ENCODE measurements at regions not wholly inside any gene's neighbourhood (a gene's known extent, or its start where the extent isn't known, plus 50 kb on each side); places are given as distances from the start of the nearest gene placed in this dataset.

DNA sequence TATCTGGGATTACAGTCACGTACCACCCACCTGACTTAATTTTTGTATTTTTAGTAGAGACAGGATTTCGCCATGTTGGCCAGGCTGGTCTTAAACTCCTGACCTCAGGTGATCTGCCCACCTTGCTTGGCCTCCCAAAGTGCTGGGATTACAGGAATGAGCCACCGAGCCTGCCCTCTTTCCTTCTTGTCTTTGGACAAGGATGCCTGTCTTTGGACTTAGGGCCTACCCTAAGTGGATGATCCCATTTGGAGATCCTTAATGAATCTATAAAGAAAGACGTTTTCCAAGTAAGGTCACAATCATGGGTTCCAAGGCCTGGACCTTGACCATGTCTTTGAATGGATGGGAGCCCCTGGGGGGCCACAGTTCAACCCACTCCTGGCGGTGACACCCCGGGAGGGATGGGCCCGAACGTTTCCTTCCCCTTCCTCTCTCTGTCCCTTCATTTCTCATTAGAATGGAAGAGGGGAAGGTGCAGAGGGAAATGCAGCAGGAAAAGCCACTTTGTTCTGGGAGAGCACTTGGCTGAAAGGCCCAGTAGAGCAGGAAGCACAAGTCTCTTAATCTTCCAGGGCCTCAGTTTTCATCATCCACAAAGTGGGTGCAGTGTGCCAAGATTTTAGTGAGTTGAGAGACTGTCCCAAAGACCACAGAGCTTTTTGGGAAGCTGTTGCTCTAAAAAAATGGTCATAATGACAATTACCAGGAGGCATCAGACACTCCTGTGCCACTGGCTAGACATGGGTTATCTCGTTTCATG is 353.3 kb downstream of the SEC14L1 start:
- no peak for DNase-seq

DNA sequence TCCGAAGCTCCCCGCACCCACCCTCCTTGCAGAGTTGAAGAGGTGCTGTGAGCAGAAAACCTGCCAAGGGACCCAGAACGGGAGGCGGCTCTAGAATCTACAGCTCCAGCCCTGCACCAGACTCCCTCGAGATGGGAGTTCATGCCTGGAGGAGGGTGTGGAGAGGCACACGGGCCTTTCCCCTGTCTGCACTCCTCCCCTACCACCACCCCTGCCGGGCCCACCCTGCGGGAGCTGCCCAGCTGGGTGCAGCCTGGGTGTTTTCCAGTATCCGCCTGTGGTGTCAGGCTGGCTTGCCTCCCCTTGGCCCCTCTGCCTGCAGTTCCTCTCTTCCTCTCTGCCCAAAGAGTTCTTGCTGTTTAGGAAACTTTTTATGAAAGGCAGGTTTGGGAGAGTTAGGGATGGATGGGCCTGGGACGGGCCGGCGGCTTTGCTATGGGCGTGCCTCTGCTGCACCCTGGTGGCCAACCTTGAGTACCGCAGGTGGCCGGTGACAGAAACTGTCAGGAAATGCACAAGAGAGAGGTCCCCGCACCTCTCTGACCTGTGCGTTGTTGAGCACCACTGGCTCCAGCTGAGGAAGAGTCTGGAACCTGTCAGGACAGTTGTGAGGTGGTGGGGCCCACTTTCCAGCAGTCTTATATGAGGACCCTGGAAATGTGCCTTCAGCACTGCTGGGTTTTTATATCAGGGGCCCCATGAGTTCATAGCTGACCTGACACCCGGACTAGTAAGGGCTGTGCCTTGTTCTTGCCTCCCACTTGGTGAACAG is 354.1 kb downstream of the SEC14L1 start:
- no peak for DNase-seq

DNA sequence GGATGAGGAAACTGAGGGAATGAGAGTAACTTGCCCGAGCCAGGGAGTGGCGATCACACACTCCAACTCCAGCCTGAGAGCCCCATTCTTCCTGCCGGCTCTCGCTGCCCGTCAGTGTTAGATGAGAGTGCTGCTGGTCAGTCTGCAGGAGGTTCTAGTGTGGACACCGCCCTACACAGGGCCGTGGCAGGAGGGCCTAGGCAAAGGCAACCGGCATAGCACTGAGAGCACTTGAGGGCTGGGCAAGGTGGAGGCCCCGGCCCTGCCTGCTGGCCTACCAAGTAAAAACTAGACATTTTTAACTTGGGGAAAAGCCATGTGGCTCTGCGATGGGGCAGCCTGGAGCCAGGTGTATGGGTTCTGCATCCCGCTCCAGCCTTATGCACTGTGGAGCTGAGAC is 354.8 kb downstream of the SEC14L1 start:
- DNase-seq: no peak

DNA sequence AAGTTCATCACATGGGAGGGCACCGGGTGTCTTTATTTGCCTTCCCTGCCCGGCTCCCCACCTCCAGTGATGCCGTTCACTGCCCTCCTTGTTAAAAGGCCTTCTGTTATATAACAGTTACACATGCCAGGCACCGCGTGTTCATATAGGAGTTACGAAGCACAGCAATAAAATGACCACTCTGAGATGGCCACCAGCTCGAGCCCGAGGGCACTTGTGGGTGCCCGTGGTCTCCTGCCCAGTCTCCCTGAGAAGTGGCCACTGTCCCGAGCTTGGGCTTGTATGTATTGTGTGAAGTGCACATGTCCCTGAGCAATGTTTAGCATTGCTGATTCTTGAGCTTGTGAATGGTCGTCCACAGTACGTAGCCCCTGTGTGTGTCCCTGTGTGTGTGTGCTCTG is 355.6 kb downstream of the SEC14L1 start:
- DNase-seq: no peak

DNA sequence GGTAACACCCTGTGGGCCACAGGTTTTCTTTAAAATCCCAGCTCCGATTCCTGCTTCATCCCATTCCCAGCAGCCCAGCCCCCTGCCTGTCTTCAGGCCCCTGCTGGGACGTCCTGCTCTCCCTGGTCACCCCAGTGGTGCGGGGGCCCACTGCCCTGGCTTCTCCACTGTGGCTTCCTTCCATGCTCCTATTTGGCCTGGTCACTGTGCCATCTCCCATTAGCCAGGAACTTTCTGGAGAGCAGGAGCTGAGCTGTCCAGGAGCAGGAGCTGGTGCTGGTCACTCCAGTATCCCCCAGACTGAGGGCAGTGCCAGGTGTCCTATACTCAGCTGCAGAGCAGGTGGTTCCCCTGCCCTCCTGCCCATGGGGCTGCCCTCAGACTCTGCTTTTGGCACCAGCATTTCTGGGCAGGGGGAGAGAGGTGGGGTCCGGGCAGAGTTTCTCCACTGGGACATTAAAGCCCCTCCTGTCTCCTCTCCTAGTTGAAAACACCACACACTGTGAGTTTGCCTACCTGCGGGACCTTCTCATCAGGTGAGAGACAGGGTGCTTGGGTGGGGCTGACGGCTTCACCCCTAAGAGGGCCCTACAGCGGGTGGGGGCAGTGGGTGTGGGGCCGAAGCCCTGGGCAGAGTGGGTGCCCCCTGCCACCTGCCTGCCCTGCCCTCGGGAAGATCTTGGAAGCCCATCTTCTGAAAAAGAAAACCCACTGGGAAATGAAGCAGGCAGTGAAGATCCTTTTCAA is 356.2 kb downstream of the SEC14L1 start:
- no peak for DNase-seq

DNA sequence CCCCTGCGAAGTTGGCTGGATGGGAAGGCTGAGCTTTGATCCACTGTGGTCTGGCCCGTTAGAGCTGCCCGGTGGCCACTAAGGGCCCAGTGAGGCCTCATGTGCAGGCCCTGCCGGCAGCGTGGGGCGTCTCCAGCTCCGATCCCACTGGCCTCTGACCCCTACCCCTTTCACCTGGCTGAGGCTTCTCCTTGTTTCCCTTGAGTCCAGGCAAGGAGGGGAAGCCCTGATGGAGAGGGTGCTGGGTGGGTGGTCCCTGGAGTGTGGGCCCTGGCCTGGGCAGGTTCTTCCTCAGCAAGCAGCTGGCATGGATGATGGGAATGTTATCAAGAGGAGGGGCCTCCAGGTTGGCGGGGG is 356.8 kb downstream of the SEC14L1 start:
- no peak for DNase-seq

DNA sequence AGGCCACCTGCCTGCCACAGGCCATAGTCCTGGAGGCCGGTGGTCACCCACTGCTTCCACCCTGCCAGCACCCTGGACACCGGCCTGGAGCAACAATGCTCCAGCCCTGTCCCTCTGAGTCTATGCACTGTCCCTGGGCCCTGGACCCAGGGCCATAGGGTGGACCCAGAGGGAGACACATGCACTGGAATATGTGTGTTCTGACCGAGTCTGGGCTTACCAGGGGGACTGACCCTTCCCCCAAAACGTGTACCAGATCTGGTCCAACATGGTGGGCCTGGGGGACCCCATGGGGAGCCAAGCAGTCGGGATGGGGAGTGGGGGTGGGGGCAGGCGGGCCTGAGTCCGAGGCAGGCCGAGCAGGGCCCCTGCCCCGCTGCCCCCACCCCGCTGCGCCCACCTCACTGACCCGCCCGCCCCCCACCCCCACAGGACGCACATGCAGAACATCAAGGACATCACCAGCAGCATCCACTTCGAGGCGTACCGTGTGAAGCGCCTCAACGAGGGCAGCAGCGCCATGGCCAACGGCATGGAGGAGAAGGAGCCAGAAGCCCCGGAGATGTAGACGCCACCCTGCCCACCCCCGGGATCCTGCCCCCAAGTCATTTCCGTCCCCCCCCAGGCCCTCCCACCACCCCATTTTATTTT is 357.4 kb downstream of the SEC14L1 start:
- DNase-seq: no peak

DNA sequence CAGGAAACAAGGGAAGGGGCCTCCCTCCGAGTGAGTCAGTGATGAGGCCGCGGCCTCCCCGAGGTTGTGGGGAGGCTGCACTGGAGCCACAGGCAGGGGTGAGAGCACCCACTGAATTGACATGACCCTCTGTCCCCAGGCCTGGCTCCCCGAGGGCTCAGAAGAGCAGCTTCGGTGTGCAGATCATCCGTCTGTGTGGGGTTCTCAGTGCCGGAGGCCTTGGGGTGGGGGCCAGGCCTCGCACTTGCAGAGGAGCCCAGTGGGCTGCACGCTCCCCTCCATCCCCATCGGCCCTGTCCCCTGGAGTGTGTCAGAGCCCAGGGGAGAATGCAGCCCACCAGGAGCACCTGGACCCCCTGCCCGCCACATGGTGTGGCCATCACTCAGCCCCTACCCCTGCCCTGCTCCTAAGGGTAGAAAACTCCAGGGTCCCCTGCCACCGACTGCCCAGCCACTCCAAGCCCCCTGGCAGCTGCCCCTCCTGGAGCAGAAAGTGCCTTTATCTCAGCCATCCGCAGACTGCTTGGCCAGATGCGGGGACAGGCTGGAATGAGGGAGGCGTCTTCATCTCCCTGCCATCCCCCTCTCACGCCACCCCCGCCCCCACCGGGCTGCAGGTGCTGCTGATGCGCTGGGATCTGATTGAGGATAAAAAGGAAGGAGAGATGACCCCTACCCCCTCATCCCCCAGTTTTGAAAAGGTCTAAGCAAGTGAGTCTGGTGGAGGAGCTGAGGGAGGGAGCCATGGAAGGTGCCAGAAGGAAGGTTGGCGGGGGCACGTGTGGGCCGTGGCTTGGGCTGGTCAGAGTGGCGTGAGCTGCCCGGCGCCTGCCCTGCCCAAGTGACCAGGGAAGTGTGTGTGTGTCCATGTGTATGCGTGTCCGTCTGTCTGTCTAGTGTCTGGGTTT is 358.3 kb downstream of the SEC14L1 start:
- no peak for DNase-seq

DNA sequence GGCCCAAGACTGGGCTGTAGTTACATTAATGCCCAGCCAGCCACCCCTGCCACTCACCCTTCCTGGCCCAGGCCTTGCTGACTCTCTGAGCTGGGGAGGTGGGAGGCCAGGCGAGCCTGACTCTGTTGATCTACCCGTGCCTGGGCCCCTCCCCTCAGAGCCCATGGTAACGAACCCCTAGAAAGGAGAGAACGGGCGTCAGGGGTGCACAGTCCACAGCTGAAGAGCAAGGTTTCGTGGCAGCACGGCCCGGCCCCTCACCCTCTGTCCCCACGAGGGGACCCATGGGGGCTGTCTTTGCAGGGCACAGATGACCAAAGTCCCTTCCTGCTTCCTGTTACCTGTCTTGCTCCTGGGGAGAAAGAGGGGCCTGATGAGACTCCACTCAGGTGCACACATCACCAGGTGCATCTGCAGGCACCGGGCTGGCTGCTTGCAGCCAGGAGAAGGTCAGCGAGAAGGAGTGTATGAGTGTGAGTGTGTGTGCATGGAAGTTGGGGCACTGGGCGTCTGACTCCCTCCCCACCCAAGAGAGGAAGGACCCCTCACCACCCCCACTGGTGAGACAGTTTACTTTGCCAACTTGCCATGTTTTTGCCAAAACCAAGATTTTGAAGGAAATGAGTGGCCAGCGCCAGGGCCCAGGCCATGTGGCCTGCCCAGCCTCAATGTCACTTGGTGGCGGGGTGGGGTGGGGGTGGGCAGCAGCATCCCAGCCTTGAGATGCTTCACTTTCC is 359.1 kb downstream of the SEC14L1 start:
- DNase-seq: no peak

DNA sequence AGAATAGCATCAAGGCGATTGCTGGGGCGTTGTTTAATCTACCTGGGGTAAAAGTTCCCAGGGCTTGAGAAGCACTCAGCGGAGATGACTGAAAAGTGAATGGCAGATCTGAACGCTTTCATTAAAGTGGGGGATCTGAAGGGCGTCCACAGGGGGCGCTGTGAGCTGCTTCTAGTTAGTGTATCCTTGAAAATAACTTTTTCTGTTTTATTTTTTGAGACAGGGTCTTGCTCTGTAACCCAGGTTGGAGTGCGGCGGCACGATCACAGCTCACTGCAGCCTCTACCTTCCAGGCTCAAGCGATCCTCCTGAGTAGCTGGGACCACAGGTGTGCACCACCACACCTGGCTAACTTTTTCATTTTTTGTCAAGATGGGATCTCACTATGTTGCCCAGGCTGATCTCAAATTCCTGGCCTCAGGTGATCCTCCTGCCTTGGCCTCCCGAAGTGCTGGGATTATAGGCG is 360.4 kb downstream of the SEC14L1 start:
- DNase-seq: no peak

DNA sequence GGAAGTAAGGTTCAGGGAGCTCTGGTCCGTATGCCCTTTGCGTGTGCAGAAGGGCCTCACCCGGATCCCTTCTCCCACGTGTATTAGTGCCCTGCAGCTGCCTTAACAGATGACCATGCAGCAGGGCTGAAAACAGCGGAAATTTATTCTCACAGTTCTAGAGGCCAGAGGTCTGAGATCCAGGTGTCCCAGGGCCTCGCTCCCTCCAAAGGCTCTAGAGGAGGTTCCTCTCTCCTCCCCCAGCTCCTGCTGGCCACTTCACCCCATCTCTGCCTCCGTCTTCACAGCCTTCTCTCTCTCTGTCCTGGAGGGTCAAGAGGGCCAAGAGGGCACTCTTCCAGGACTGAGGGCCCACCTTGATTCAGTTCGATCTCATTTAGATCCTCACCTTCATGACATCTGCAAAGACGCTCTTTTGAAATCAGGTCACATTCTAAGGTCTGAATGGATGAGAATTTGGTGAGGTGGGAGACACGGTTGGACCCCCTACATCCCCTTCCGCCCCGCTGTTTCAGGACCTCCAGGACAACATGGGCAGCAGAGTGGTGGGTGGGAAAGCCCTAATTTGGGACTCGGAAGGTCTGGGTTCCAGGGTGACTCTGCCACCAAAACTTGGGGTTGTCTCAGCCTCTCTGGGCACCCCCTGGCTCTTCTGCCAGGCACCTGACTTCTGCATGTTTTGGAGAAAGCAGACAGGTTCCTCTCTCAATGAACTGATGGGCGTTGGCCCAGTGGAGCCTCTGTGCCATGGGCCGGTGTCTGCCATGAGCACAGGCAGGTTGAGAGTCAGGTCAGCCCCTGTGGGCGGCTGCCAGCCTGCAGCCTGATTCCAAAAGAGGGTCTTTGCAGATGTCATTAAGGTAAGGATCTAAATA is 361.2 kb downstream of the SEC14L1 start:
- no peak for DNase-seq

DNA sequence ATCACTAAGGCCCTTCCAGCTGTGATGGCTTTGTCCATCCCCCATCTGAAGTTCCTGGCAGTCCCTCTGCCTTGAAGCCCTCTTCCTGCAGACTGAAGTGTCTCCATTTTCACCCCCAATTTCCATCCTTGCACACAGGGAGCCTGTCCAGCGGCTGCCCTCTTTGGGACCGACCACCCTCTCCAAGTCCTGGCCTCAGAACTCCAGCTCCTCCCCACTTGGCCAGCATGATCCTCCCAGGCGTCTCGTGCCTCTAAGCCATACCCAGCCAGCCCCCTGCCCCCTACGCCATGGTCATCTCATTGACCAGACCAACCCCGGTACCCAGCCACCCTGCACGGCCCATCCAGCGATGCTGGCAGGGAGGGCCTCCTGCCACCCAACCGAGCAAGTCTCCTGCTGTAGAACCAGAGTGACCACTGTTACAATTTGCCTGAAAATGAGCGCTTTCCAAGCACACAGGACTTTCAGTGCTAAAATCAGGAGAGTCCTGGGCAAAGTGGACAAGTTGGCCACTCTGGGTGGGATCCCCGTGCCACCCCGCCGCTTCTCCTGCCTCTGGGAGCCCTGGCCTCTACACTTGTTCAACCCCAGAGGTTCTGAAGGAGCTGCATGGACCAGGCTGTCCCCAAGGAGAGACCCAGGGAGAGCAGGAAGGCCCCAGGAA is 362.0 kb downstream of the SEC14L1 start:
- no peak for DNase-seq

DNA sequence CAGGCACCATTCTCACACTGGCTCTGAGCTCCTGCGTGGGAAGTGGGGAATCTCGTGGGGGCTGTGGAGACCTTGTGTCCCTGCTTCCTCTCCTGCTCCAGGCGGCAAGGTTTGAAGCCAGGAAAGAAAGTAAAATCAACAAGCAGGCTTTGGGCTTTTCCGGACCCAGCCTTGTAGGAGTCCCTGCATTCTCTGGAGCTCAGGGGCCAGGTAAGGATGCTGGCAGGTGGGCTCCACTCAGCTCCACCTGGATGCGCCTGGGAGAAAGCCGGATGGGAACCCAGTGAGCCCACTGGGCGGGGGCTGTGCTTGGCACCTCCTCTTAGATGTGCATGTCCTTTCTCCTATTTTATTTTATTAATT is 362.5 kb downstream of the SEC14L1 start:
- DNase-seq: no peak

DNA sequence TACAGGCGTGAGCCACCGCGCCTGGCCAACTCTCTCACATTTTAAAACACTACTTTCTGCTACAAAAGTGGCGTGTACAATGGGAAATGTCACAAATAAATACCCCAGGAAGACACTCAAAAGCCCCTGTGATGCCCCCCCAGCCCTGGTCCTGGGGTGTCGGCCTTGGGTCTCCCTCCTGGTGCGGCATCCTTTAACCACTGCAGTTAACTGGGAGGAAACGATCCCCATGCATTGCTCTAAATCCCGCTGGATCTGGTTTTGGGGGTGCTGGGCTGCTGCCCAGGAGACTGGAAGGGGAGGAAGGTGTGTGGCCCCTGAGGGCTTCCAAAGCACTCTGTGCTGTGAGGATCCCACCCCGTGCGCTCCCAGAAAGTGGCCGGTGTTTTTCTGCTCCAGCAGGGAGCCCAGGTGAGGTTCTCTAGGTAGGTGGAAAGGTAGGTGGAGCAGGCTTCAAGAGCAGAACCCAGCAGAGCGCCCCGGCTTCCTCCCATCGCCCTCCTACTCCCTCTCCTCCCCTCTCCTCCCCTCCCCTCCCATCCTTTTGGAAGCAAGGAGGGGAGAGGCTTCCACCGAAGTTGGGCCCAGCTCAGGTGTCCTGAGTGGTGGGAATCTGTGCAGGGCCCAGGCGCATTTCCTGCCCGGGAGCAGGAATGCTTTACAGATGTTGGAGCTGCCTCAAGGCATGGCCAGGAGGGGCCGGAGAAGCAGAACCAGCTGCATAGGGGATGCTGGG is 363.3 kb downstream of the SEC14L1 start:
- no peak for DNase-seq

DNA sequence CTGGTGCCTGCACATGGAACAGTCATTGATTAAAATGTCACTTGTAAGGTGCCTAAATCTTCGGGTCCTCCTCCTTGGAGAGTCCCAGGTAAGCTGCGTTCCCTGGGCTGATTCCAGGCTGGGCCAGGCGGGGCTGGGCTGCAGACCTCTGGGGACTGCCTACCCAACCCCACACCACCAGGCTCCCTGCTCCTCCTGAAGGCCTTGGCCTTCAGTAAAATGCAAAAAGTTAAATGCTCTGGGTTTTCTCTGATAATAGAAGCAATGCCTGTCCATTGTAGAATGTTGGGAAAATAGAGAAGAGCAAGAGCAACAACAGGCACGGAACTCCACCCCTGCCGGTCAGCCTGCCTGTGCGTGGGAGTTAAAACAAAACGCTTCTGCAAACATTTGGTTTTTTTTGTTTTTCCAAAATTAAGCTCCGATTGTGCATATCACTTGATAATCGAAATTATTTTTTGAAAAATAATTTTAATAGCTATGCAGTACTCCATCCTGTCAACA is 363.9 kb downstream of the SEC14L1 start:
- no peak for DNase-seq

DNA sequence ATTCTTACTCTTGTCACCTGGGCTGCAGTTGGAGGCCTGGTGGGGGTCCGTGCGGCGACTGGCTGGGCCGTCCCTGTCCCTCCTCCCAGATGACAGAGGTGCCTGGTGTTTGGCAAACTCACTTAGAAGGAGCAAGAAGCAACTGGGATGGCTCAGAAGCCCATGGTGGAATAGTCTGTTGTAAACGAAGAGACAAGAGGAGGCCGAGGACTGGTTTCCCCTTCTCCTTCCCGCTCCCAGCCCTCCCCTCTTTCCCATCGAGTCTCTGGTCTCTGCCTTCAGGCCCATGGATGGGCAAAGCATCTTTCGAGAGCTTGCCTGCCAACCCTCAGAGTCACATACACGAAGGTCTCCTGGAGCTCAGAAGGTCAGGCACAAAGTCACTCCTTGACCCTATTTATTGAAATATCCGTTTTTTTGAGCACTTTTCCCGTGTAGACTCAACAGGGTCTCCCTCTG is 364.4 kb downstream of the SEC14L1 start:
- DNase-seq: no peak

DNA sequence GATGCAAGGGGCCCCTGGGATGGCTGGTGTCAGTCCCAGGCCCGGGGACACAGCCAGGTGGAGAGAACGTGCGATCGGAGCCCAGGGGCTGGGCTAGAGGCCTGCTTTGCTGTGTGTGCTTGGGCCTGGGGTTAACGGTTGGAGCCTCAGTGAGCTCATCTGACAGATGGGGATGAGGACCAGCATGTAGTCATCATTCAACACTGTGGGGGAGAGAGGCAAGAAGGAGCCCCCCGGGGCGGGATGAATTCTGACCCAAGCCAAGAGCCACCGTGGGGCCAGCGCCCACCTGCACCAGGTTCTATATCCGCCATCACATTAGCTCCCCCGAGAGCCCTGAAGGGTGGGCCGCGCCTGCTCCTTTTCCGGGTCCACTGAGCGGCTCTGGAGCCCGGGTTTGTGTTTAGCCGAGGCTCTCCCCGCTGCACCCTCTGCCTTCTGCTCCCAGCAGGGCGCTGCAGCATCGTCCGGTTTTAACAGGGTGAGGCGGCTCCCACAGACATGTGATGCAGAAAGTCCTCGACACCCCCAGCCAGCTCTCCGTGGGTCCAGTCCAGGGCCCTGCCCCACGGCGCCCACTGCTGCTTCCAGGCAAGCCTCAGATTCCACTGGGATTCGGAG is 365.7 kb downstream of the SEC14L1 start:
- no peak for DNase-seq

Data from NCI-H1048 (cell line).